ENCODE measurements at regions not wholly inside any gene's neighbourhood (a gene's known extent, or its start where the extent isn't known, plus 50 kb on each side); places are given as distances from the start of the nearest gene placed in this dataset.

- Mint-ChIP-seq H3K9me3 (no peaks in the 10 kb centered on the region), H3K27ac (no peak overlapping the region), H3K36me3 (no peaks in the 10 kb centered on the region), H3K4me3 (no peak overlapping the region), H3K27me3 (no peaks in the 10 kb centered on the region), H3K4me1 (no peaks in the 10 kb centered on the region)
- DNase-seq, result no peak
- ATAC-seq (replicated peaks), result no peak
Measured at GRCh38 chr3:59698091-59698490, 648.3 kb upstream of the CFAP20DC start.

GRCh38 chr3:59696783-59697182 lies 647.0 kb upstream of the CFAP20DC start:
- H3K4me3 Mint-ChIP-seq, result no peak overlapping the region
- H3K36me3 Mint-ChIP-seq, result no peaks in the 10 kb centered on the region
- no peak for ATAC-seq (replicated peaks)
- no peaks in the 10 kb centered on the region for H3K27me3 Mint-ChIP-seq
- peaks cover 4 to 6% of the 10 kb centered on the region in 2 donors for H3K4me1 Mint-ChIP-seq
- H3K27ac Mint-ChIP-seq, result no peak overlapping the region
- no peaks in the 10 kb centered on the region for H3K9me3 Mint-ChIP-seq
- no peak for DNase-seq

- H3K27me3 Mint-ChIP-seq, result no peaks in the 10 kb centered on the region
- no peak for DNase-seq
Measured at GRCh38 chr3:59695860-59696259, 646.0 kb upstream of the CFAP20DC start.

GRCh38 chr3:59692117-59692516 lies 642.3 kb upstream of the CFAP20DC start:
- peak overlapping the region; percentile 44 for H3K27ac Mint-ChIP-seq
- no peaks in the 10 kb centered on the region for H3K27me3 Mint-ChIP-seq
- H3K4me1 Mint-ChIP-seq, result peaks cover 6 to 11% of the 10 kb centered on the region in 2 donors
- H3K36me3 Mint-ChIP-seq, result no peaks in the 10 kb centered on the region
- no peak overlapping the region for H3K4me3 Mint-ChIP-seq
- ATAC-seq (replicated peaks), result peak; percentile 89 to 90
- H3K9me3 Mint-ChIP-seq, result no peaks in the 10 kb centered on the region
- DNase-seq, result no peak

More at GRCh38 chr3:59695860-59696259, 646.0 kb upstream of the CFAP20DC start:
- no peaks in the 10 kb centered on the region for H3K9me3 Mint-ChIP-seq
- H3K4me1 Mint-ChIP-seq, result peaks cover 6 to 11% of the 10 kb centered on the region in 2 donors
- H3K27ac Mint-ChIP-seq, result no peak overlapping the region
- no peak for ATAC-seq (replicated peaks)
- H3K4me3 Mint-ChIP-seq, result no peak overlapping the region
- no peaks in the 10 kb centered on the region for H3K36me3 Mint-ChIP-seq

- Mint-ChIP-seq H3K27me3 (no peaks in the 10 kb centered on the region), H3K4me1 (peaks cover 6 to 11% of the 10 kb centered on the region in 2 donors), H3K36me3 (no peaks in the 10 kb centered on the region), H3K27ac (no peak overlapping the region), H3K9me3 (no peaks in the 10 kb centered on the region), H3K4me3 (no peak overlapping the region)
- no peak for ATAC-seq (replicated peaks)
- DNase-seq, result no peak
Measured at GRCh38 chr3:59690886-59691285, 641.1 kb upstream of the CFAP20DC start.

- H3K27ac Mint-ChIP-seq, result no peak overlapping the region
- H3K36me3 Mint-ChIP-seq, result no peaks in the 10 kb centered on the region
- H3K27me3 Mint-ChIP-seq, result no peaks in the 10 kb centered on the region
- no peak for ATAC-seq (replicated peaks)
- DNase-seq, result no peak
- no peaks in the 10 kb centered on the region for H3K9me3 Mint-ChIP-seq
- H3K4me3 Mint-ChIP-seq, result no peak overlapping the region
- H3K4me1 Mint-ChIP-seq, result peaks cover 6 to 11% of the 10 kb centered on the region in 2 donors
Measured at GRCh38 chr3:59688636-59689035, 638.8 kb upstream of the CFAP20DC start.

- Mint-ChIP-seq H3K4me3 (no peak overlapping the region), H3K27ac (no peak overlapping the region), H3K4me1 (no peaks in the 10 kb centered on the region)
Measured at GRCh38 chr3:59685432-59685831, 635.6 kb upstream of the CFAP20DC start.

GRCh38 chr3:59684766-59685165 lies 634.9 kb upstream of the CFAP20DC start:
- Mint-ChIP-seq H3K36me3 (no peaks in the 10 kb centered on the region), H3K27ac (no peak overlapping the region), H3K9me3 (no peaks in the 10 kb centered on the region), H3K27me3 (no peaks in the 10 kb centered on the region), H3K4me3 (no peak overlapping the region), H3K4me1 (no peaks in the 10 kb centered on the region)
- DNase-seq (no peak), ATAC-seq (replicated peaks) (no peak)

More at GRCh38 chr3:59685432-59685831, 635.6 kb upstream of the CFAP20DC start:
- no peak for ATAC-seq (replicated peaks)
- no peak for DNase-seq
- Mint-ChIP-seq H3K27me3 (no peaks in the 10 kb centered on the region), H3K9me3 (no peaks in the 10 kb centered on the region), H3K36me3 (no peaks in the 10 kb centered on the region)

GRCh38 chr3:59680919-59681318 lies 631.1 kb upstream of the CFAP20DC start:
- Mint-ChIP-seq H3K9me3 (no peaks in the 10 kb centered on the region), H3K36me3 (no peaks in the 10 kb centered on the region), H3K27me3 (no peaks in the 10 kb centered on the region), H3K4me1 (no peaks in the 10 kb centered on the region), H3K4me3 (no peak overlapping the region), H3K27ac (no peak overlapping the region)
- no peak for DNase-seq
- no peak for ATAC-seq (replicated peaks)

- no peaks in the 10 kb centered on the region for H3K9me3 Mint-ChIP-seq
Measured at GRCh38 chr3:59677747-59678702, 628.2 kb upstream of the CFAP20DC start.

GRCh38 chr3:59675495-59675894 lies 625.7 kb upstream of the CFAP20DC start:
- DNase-seq (no peak), ATAC-seq (replicated peaks) (no peak)
- Mint-ChIP-seq H3K27me3 (no peaks in the 10 kb centered on the region), H3K4me1 (no peaks in the 10 kb centered on the region), H3K4me3 (no peak overlapping the region), H3K36me3 (no peaks in the 10 kb centered on the region), H3K27ac (no peak overlapping the region), H3K9me3 (no peaks in the 10 kb centered on the region)

More at GRCh38 chr3:59677747-59678702, 628.2 kb upstream of the CFAP20DC start:
- Mint-ChIP-seq H3K4me3 (no peak overlapping the region), H3K27ac (no peak overlapping the region), H3K36me3 (no peaks in the 10 kb centered on the region), H3K27me3 (no peaks in the 10 kb centered on the region), H3K4me1 (no peaks in the 10 kb centered on the region)
- DNase-seq (no peak), ATAC-seq (replicated peaks) (no peak)

GRCh38 chr3:59663076-59663850 lies 613.4 kb upstream of the CFAP20DC start:
- Mint-ChIP-seq H3K27me3 (peaks cover 0 to 4% of the 10 kb centered on the region in 2 donors), H3K4me3 (no peak overlapping the region), H3K36me3 (no peaks in the 10 kb centered on the region), H3K27ac (no peak overlapping the region), H3K4me1 (no peaks in the 10 kb centered on the region), H3K9me3 (peaks cover 0 to 1% of the 10 kb centered on the region in 2 donors)
- DNase-seq (no peak), ATAC-seq (replicated peaks) (no peak)

GRCh38 chr3:59660852-59661625 lies 611.2 kb upstream of the CFAP20DC start:
- DNase-seq, result no peak

GRCh38 chr3:59660376-59660775 lies 610.6 kb upstream of the CFAP20DC start:
- DNase-seq, result no peak
- Mint-ChIP-seq H3K27me3 (peaks cover 0 to 4% of the 10 kb centered on the region in 2 donors), H3K9me3 (peaks cover 0 to 1% of the 10 kb centered on the region in 2 donors), H3K27ac (no peak overlapping the region), H3K4me3 (no peak overlapping the region), H3K36me3 (no peaks in the 10 kb centered on the region), H3K4me1 (no peaks in the 10 kb centered on the region)
- no peak for ATAC-seq (replicated peaks)

More at GRCh38 chr3:59660852-59661625, 611.2 kb upstream of the CFAP20DC start:
- Mint-ChIP-seq H3K9me3 (peaks cover 0 to 1% of the 10 kb centered on the region in 2 donors), H3K27me3 (peaks cover 0 to 4% of the 10 kb centered on the region in 2 donors), H3K27ac (no peak overlapping the region), H3K4me1 (no peaks in the 10 kb centered on the region), H3K4me3 (no peak overlapping the region), H3K36me3 (no peaks in the 10 kb centered on the region)
- no peak for ATAC-seq (replicated peaks)

Data from stimulated activated naive B cell treated with anti-CD40 and anti-IgM and Interleukin-4, amounts not matched to agents 10 μg/mL and 1 μg/mL and 100 μg/mL, for 72 hours (primary cell).